ENCODE measurements at regions not wholly inside any gene's neighbourhood (a gene's known extent, or its start where the extent isn't known, plus 50 kb on each side); places are given as distances from the start of the nearest gene placed in this dataset.

GRCh38 chr10:4503076-4503475 is 322.9 kb upstream of the AKR1E2 start:
- H2AFZ ChIP-seq (ENCODE audit: low read depth, low read length): no peak overlapping the region
- H3K4me3 Mint-ChIP-seq (ENCODE audit: unreplicated experiment): no peak overlapping the region
- DNase-seq (ENCODE audit: low read depth) (no peak), FAIRE-seq (no peak)
- H3K36me3 Mint-ChIP-seq (ENCODE audit: low read depth, unreplicated experiment): peaks cover 2% of the 10 kb centered on the region
- peaks cover 10% of the 10 kb centered on the region for H3K4me1 ChIP-seq (ENCODE audit: insufficient read depth, low read length)
- no peaks in the 10 kb centered on the region for H4K20me1 ChIP-seq (ENCODE audit: insufficient read depth, low read length)
- no peak overlapping the region for H3K9ac ChIP-seq (ENCODE audit: low read length)
- no peaks in the 10 kb centered on the region for H3K36me3 ChIP-seq (ENCODE audit: insufficient read depth, low read length)
- H3K27me3 Mint-ChIP-seq (ENCODE audit: low read depth, unreplicated experiment): no peaks in the 10 kb centered on the region
- peaks cover 19% of the 10 kb centered on the region for H3K4me1 Mint-ChIP-seq (ENCODE audit: low read depth, unreplicated experiment)
- no peaks in the 10 kb centered on the region for H3K9me3 ChIP-seq (ENCODE audit: insufficient read depth, low read depth, low read length)
- peak overlapping the region; percentile 80 for H3K27ac Mint-ChIP-seq (ENCODE audit: unreplicated experiment)
- H3K27ac ChIP-seq (ENCODE audit: low read depth, low read length): no peak overlapping the region
- H3K27me3 ChIP-seq (ENCODE audit: insufficient read depth, low read length): no peaks in the 10 kb centered on the region
- H3K4me2 ChIP-seq (ENCODE audit: low read length): no peak overlapping the region
- H3K9me3 Mint-ChIP-seq (ENCODE audit: unreplicated experiment): peaks cover 1% of the 10 kb centered on the region
- no peaks in the 10 kb centered on the region for H3K79me2 ChIP-seq (ENCODE audit: insufficient read depth, low read length)
- H3K4me3 ChIP-seq (ENCODE audit: insufficient read depth, low read depth, low read length): no peak overlapping the region
- no peak for TF ChIP-seq CTCF (IDR thresholded peaks at IDR 0.05; ENCODE audit: insufficient read depth, low read depth, low read length)
- TF ChIP-seq EZH2 (IDR thresholded peaks at IDR 0.05; ENCODE audit: insufficient read depth, low read length): no peak

- no peaks in the 10 kb centered on the region for H3K36me3 Mint-ChIP-seq (ENCODE audit: low read depth, unreplicated experiment)
- H3K4me3 Mint-ChIP-seq (ENCODE audit: unreplicated experiment): peak overlapping the region; percentile 15
- Histone ChIP-seq H3K9ac (ENCODE audit: low read length) (no peak overlapping the region), H3K4me1 (ENCODE audit: insufficient read depth, low read length) (peaks cover 11% of the 10 kb centered on the region), H3K27ac (ENCODE audit: low read depth, low read length) (no peak overlapping the region), H2AFZ (ENCODE audit: low read depth, low read length) (no peak overlapping the region), H3K36me3 (ENCODE audit: insufficient read depth, low read length) (no peaks in the 10 kb centered on the region), H3K9me3 (ENCODE audit: insufficient read depth, low read depth, low read length) (no peaks in the 10 kb centered on the region), H3K4me3 (ENCODE audit: insufficient read depth, low read depth, low read length) (no peak overlapping the region), H3K79me2 (ENCODE audit: insufficient read depth, low read length) (no peaks in the 10 kb centered on the region), H3K4me2 (ENCODE audit: low read length) (peak overlapping the region; percentile 13), H4K20me1 (ENCODE audit: insufficient read depth, low read length) (no peaks in the 10 kb centered on the region), H3K27me3 (ENCODE audit: insufficient read depth, low read length) (no peaks in the 10 kb centered on the region)
- H3K4me1 Mint-ChIP-seq (ENCODE audit: low read depth, unreplicated experiment): peaks cover 20% of the 10 kb centered on the region
- FAIRE-seq: no peak
- no peak overlapping the region for H3K27ac Mint-ChIP-seq (ENCODE audit: unreplicated experiment)
- no peaks in the 10 kb centered on the region for H3K27me3 Mint-ChIP-seq (ENCODE audit: low read depth, unreplicated experiment)
- peaks cover 1% of the 10 kb centered on the region for H3K9me3 Mint-ChIP-seq (ENCODE audit: unreplicated experiment)
- peak; percentile 41 for DNase-seq (ENCODE audit: low read depth)
- TF ChIP-seq CTCF (IDR thresholded peaks at IDR 0.05; ENCODE audit: insufficient read depth, low read depth, low read length): no peak
- TF ChIP-seq EZH2 (IDR thresholded peaks at IDR 0.05; ENCODE audit: insufficient read depth, low read length): no peak
Measured at GRCh38 chr10:4501306-4501705, 324.7 kb upstream of the AKR1E2 start.

- no peak for TF ChIP-seq EZH2 (IDR thresholded peaks at IDR 0.05; ENCODE audit: insufficient read depth, low read length)
- TF ChIP-seq CTCF (IDR thresholded peaks at IDR 0.05; ENCODE audit: insufficient read depth, low read depth, low read length): no peak
- H3K9ac ChIP-seq (ENCODE audit: low read length): peak overlapping the region; percentile 60
Measured at GRCh38 chr10:4498711-4499251, 327.2 kb upstream of the AKR1E2 start.

More at GRCh38 chr10:4498711-4499251, 327.2 kb upstream of the AKR1E2 start:
- Mint-ChIP-seq H3K4me3 (ENCODE audit: unreplicated experiment) (no peak overlapping the region), H3K4me1 (ENCODE audit: low read depth, unreplicated experiment) (peaks cover 20% of the 10 kb centered on the region), H3K36me3 (ENCODE audit: low read depth, unreplicated experiment) (no peaks in the 10 kb centered on the region), H3K27ac (ENCODE audit: unreplicated experiment) (peak overlapping the region; percentile 5), H3K27me3 (ENCODE audit: low read depth, unreplicated experiment) (no peaks in the 10 kb centered on the region), H3K9me3 (ENCODE audit: unreplicated experiment) (no peaks in the 10 kb centered on the region)
- Histone ChIP-seq H4K20me1 (ENCODE audit: insufficient read depth, low read length) (no peaks in the 10 kb centered on the region), H3K27me3 (ENCODE audit: insufficient read depth, low read length) (no peaks in the 10 kb centered on the region), H3K4me3 (ENCODE audit: insufficient read depth, low read depth, low read length) (no peak overlapping the region), H3K4me1 (ENCODE audit: insufficient read depth, low read length) (peaks cover 11% of the 10 kb centered on the region), H3K27ac (ENCODE audit: low read depth, low read length) (peak overlapping the region; percentile 71), H2AFZ (ENCODE audit: low read depth, low read length) (peak overlapping the region; percentile 61), H3K9me3 (ENCODE audit: insufficient read depth, low read depth, low read length) (no peaks in the 10 kb centered on the region), H3K79me2 (ENCODE audit: insufficient read depth, low read length) (no peaks in the 10 kb centered on the region), H3K4me2 (ENCODE audit: low read length) (peak overlapping the region; percentile 64), H3K36me3 (ENCODE audit: insufficient read depth, low read length) (no peaks in the 10 kb centered on the region)
- FAIRE-seq (peak; percentile 95), DNase-seq (ENCODE audit: low read depth) (peak; percentile 94)
